Sciatic nerve (tissue), 2 donors: ENCODE measurements at regions not wholly inside any gene's neighbourhood (a gene's known extent, or its start where the extent isn't known, plus 50 kb on each side); places are given as distances from the start of the nearest gene placed in this dataset.

ENCODE experiments used
- ATAC-seq: fragments of 200-7000 bp; cut with Tn5 transposase; one replicate; pipeline ENCODE4 v1.9.1; 2020; ENCODE audit warnings: mild to moderate bottlenecking, moderate library complexity
- DNase-seq: peaks from one replicate; pipeline ENCODE4 v3.0.0-alpha.2; 2020; ENCODE audit warnings: low spot score
- intact Hi-C: fragments of 100-400 bp; cut with DNase I; formaldehyde crosslinking; loops from one replicate; pipeline ENCODE4 v1.14.2; 2022
- donor health status: DM: no; HTN: no; CAD: no.
- donor health status: DM: no; HTN: no; CAD: no.

GRCh38 chr13:99829593-99830239, 141.9 kb downstream of the ZIC5 start:
- ATAC-seq (no peak), DNase-seq (no peak)
- intact Hi-C loops: no loop called here

GRCh38 chr13:99829161-99829560, 142.4 kb downstream of the ZIC5 start:
- DNase-seq (no peak), ATAC-seq (no peak)
- intact Hi-C loops: no loop called here

- intact Hi-C loops: no loop called here
- DNase-seq: no peak
- ATAC-seq: no peak
Measured at GRCh38 chr13:99828735-99829134, 142.8 kb downstream of the ZIC5 start.

- intact Hi-C loops: no loop called here
- ATAC-seq (no peak), DNase-seq (no peak)
Measured at GRCh38 chr13:99828123-99828522, 143.4 kb downstream of the ZIC5 start.

GRCh38 chr13:99827011-99827772, 144.4 kb downstream of the ZIC5 start:
- ATAC-seq (no peak), DNase-seq (no peak)
- intact Hi-C loops: no loop called here

- DNase-seq (no peak), ATAC-seq (no peak)
- intact Hi-C loops: no loop called here
Measured at GRCh38 chr13:99823961-99824360, 147.6 kb downstream of the ZIC5 start.

GRCh38 chr13:99822820-99823219, 148.7 kb downstream of the ZIC5 start:
- no peak for DNase-seq
- intact Hi-C loops: no loop called here
- ATAC-seq: no peak

GRCh38 chr13:99821741-99822140, 149.8 kb downstream of the ZIC5 start:
- intact Hi-C loops: no loop called here
- no peak for ATAC-seq
- DNase-seq: no peak

GRCh38 chr13:99819967-99820366, 151.6 kb downstream of the ZIC5 start:
- DNase-seq: no peak
- intact Hi-C loops: no loop called here
- no peak for ATAC-seq

- DNase-seq (no peak), ATAC-seq (no peak)
- intact Hi-C loops: no loop called here
Measured at GRCh38 chr13:99816321-99816720, 155.2 kb downstream of the ZIC5 start.

GRCh38 chr13:99813336-99814095, 158.1 kb downstream of the ZIC5 start:
- no peak for ATAC-seq
- no peak for DNase-seq
- intact Hi-C loops: no loop called here

GRCh38 chr13:99812625-99813024, 158.9 kb downstream of the ZIC5 start:
- ATAC-seq (no peak), DNase-seq (no peak)
- intact Hi-C loops: no loop called here

GRCh38 chr13:99811067-99811700, 160.4 kb downstream of the ZIC5 start:
- ATAC-seq: no peak
- intact Hi-C loops: no loop called here

GRCh38 chr13:99809926-99810325, 161.6 kb downstream of the ZIC5 start:
- DNase-seq: no peak
- ATAC-seq: no peak
- intact Hi-C loops: no loop called here

More at GRCh38 chr13:99811067-99811700, 160.4 kb downstream of the ZIC5 start:
- no peak for DNase-seq

- ATAC-seq: no peak
- intact Hi-C loops: no loop called here
- DNase-seq: no peak
Measured at GRCh38 chr13:99809496-99809895, 162.1 kb downstream of the ZIC5 start.

- intact Hi-C loops: no loop called here
Measured at GRCh38 chr13:99808786-99809185, 162.8 kb downstream of the ZIC5 start.

GRCh38 chr13:99806671-99807070, 164.9 kb downstream of the ZIC5 start:
- DNase-seq (no peak), ATAC-seq (no peak)
- intact Hi-C loops: no loop called here

More at GRCh38 chr13:99808786-99809185, 162.8 kb downstream of the ZIC5 start:
- no peak for ATAC-seq
- DNase-seq: no peak

GRCh38 chr13:99805361-99805760, 166.2 kb downstream of the ZIC5 start:
- intact Hi-C loops: no loop called here
- DNase-seq (no peak), ATAC-seq (no peak)

- intact Hi-C loops: no loop called here
- ATAC-seq (no peak), DNase-seq (no peak)
Measured at GRCh38 chr13:99803141-99803540, 168.4 kb downstream of the ZIC5 start.

GRCh38 chr13:99802416-99802815, 169.2 kb downstream of the ZIC5 start:
- DNase-seq: no peak
- ATAC-seq: no peak
- intact Hi-C loops: no loop called here
